C4-2B (cell line): ENCODE measurements at regions not wholly inside any gene's neighbourhood (a gene's known extent, or its start where the extent isn't known, plus 50 kb on each side); places are given as distances from the start of the nearest gene placed in this dataset.
"Not testable (repeated sequence)": the region's sequence is repeated elsewhere in the genome, so short reads cannot be mapped to it uniquely, and the experiment has no call there.

Experiments used
- H3K27ac ChIP-seq: fragments of 450-650 bp; 2 replicates; pipeline ENCODE4 v1.5.1; 2017
- ZFX ChIP-seq: fragments of 450-650 bp; IDR thresholded peaks from 2 replicates; pipeline ENCODE4 v1.6.1; 2017
- TF ChIP-seq, protein P1 (sequence below): fragments of 450-650 bp; conservative IDR thresholded peaks from 2 replicates; pipeline ENCODE4 v1.5.1; 2017; ENCODE audit warnings: mild to moderate bottlenecking

DNA sequence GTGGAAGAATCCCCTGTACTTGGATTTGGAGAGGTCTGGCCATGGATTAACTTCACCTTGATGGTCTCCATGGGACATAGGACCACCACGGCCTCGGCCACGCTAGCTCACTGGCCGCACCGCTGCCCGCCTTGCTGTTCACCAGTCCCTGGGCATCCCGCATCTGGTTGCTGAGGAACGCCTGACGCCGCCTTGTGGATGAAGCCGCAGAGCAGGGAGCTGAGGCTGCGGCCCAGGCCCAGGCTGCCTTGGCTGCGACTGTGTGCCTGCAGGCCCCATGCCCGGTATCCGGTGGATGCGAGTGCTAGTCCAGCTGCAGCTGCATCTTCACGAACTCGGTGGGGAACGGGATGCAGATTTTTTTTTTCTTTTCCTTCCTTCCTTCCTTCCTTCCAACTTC is 1407.1 kb downstream of the UQCRFS1 start:
- TF ChIP-seq ZFX, result no peak
- TF ChIP-seq, protein P1, sequence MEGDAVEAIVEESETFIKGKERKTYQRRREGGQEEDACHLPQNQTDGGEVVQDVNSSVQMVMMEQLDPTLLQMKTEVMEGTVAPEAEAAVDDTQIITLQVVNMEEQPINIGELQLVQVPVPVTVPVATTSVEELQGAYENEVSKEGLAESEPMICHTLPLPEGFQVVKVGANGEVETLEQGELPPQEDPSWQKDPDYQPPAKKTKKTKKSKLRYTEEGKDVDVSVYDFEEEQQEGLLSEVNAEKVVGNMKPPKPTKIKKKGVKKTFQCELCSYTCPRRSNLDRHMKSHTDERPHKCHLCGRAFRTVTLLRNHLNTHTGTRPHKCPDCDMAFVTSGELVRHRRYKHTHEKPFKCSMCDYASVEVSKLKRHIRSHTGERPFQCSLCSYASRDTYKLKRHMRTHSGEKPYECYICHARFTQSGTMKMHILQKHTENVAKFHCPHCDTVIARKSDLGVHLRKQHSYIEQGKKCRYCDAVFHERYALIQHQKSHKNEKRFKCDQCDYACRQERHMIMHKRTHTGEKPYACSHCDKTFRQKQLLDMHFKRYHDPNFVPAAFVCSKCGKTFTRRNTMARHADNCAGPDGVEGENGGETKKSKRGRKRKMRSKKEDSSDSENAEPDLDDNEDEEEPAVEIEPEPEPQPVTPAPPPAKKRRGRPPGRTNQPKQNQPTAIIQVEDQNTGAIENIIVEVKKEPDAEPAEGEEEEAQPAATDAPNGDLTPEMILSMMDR, result no peak
- H3K27ac ChIP-seq, result no peak overlapping the region

GRCh38 chr19:27802293-27802692 is 1410.7 kb downstream of the UQCRFS1 start:
- TF ChIP-seq, protein P1, result peak; percentile 74
- not testable (repeated sequence) for H3K27ac ChIP-seq

DNA sequence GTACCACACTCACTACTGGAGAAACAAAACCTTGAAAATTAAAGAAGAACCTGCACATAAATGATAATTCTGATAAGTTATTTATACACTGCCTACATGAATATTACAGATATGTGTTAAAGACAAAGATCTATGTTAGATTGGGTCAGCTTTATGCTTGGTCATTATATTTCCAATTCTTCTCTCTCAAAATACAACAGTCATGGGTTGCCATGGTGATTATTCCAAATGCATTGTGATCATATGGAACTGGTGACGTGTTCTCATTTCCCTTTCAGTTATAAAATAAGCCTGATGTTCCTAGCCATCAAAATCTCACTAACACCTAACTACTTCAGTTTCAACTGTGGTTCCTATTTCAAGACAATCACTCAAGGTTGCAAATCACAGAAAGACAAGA is 1416.4 kb downstream of the UQCRFS1 start:
- no peak for TF ChIP-seq ZFX
- H3K27ac ChIP-seq, result no peak overlapping the region

- TF ChIP-seq ZFX, result no peak
- TF ChIP-seq, protein P1, result no peak
- no peak overlapping the region; the same call in 1 of the 2 replicates for H3K27ac ChIP-seq
Observed at GRCh38 chr19:27796073-27796472, 1416.9 kb downstream of the UQCRFS1 start.

- no peak for TF ChIP-seq ZFX
- TF ChIP-seq, protein P1, result no peak
- peak overlapping the region; percentile 92; the same call in 1 of the 2 replicates for H3K27ac ChIP-seq
Observed at GRCh38 chr19:27795369-27795768, 1417.6 kb downstream of the UQCRFS1 start.

GRCh38 chr19:27794494-27795042 is 1418.4 kb downstream of the UQCRFS1 start:
- no peak for TF ChIP-seq ZFX
- TF ChIP-seq, protein P1, result no peak
- peak overlapping the region; percentile 92 for H3K27ac ChIP-seq

DNA sequence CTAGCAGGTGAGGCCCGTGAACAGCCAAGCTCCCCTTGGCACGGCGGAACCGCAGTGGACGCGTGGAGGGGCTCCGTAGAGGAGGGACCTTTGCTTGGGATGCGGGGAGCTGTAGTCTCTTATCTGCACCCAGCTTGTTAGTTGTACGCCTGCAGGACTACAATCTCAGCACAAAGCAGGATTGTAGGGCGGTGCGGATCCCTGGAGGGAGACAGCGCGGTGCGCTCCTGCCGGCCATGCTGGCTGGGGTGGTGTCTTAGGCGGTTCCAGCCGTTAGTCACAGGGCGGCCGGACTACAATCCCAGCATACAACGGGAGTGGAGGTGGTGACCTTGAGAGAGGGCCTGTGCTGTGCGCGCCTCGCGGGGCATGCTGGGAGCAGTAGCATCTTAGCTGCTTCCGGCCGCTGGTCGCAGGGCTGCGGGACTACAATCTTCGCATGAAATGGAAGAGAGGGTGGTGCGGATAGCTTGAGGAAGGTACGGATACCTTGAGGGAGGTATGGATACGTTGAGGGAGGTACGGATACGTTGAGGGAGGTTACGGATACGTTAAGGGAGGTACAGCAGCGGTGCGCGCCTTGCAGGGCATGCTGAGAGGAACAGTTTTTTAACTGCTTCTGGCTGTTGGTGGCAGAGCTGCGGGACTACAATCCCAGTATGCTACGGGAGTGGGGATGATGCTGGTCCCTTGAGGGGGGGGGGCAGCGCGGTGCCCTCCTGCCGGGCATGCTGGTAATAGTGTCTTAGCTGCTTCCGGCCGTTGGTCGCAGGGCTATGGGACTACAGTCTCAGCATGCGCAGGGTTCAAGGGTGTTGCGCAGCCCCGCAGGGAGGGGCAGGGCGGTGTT is 1419.1 kb downstream of the UQCRFS1 start:
- peak overlapping the region; percentile 92 for H3K27ac ChIP-seq
- TF ChIP-seq ZFX, result peak; percentile 72
- TF ChIP-seq, protein P1, result no peak
